K562 (cell line): ENCODE measurements at regions not wholly inside any gene's neighbourhood (a gene's known extent, or its start where the extent isn't known, plus 50 kb on each side); places are given as distances from the start of the nearest gene placed in this dataset.

Experiments
- ATAC-seq: fragments of 200-7000 bp; cut with Tn5 transposase; 3 replicates; pipeline ENCODE4 v1.9.1; 2020; ENCODE audit warnings: moderate library complexity
- BruUV-seq: library from RNA; stranded (reverse); fragments of 400-500 nt; replicated peaks from 2 replicates; lab custom pipeline; 2021; lab: Mats Ljungman, UMichigan
- CTCF ChIA-PET: fragments of 300-600 bp; formaldehyde crosslinking; extraction: SDS; loops from one replicate; lab custom pipeline; 2021; ENCODE audit warnings: low intra/inter-chr PET ratio; lab: Yijun Ruan, JAX
- POLR2A ChIA-PET: fragments of 300-600, 350-650 bp; sonication (Branson Sonifier 250); formaldehyde crosslinking; extraction: SDS; loops from one replicate; lab custom pipeline; 2021; ENCODE audit warnings: antibody characterized with exemption, inconsistent platforms; lab: Yijun Ruan, JAX
- DNase-seq, 4 experiments: peaks; one replicate each; pipeline versions ENCODE4 v3.0.0 to v3.0.0-alpha.2; 2011 to 2018; ENCODE audit warnings: low spot score in 3 of 4, mixed read lengths in 3 of 4; ENCODE audit errors: extremely low read depth in 1 of 4
- FAIRE-seq: peaks from 2 replicates; lab custom pipeline; 2011; peaks lifted over from hg19 to GRCh38; lab: Jason Lieb, UNC
- H2AFZ ChIP-seq: 2 replicates; pipeline ENCODE4 v1.6.0; 2011; ENCODE audit warnings: low read depth, low read length, control low read depth, inconsistent platforms
- H3K27ac ChIP-seq: fragments of 200-600 bp; 3 replicates; pipeline ENCODE4 v1.8.0; 2011; ENCODE audit warnings: low read depth, mild to moderate bottlenecking, control low read depth, inconsistent platforms, low read length, moderate library complexity, mixed read lengths; ENCODE audit errors: extremely low read depth
- H3K27me3 ChIP-seq, 2 experiments: fragments of 300-600 bp in 1 of 2; 2 replicates in 1 of 2; 3 replicates in 1 of 2; pipeline versions ENCODE4 v1.6.0 to v1.8.0; 2011; ENCODE audit warnings: inconsistent platforms in 2 of 2, low read length in 2 of 2, mild to moderate bottlenecking in 1 of 2, mixed read lengths in 1 of 2, moderate library complexity in 1 of 2; ENCODE audit not compliant: control insufficient read depth in 2 of 2, insufficient read depth in 2 of 2
- H3K36me3 ChIP-seq: fragments of 300-600 bp; 3 replicates; pipeline ENCODE4 v1.8.0; 2011; ENCODE audit warnings: mild to moderate bottlenecking, low read length, inconsistent platforms; ENCODE audit not compliant: control insufficient read depth, insufficient read depth
- H3K4me1 ChIP-seq, 2 experiments: fragments of 200-600 bp in 1 of 2; replicated peaks in 1 of 2; 2 replicates in 1 of 2; 3 replicates in 1 of 2; pipeline versions ENCODE4 v1.5.1 to v1.8.0; 2011; ENCODE audit warnings: inconsistent platforms in 2 of 2, low read length in 2 of 2, mild to moderate bottlenecking in 1 of 2, mixed read lengths in 1 of 2, moderate library complexity in 1 of 2; ENCODE audit not compliant: control insufficient read depth in 2 of 2, insufficient read depth in 2 of 2
- H3K4me2 ChIP-seq: 2 replicates; pipeline ENCODE4 v1.6.1; 2011; ENCODE audit warnings: low read length, control low read depth, inconsistent platforms, mixed read lengths; ENCODE audit not compliant: insufficient read depth
- H3K4me3 ChIP-seq: fragments of 200-600 bp; sonication (generic), shearing (Covaris generic); 2 replicates; pipeline ENCODE4 v1.5.1; 2016; ENCODE audit warnings: control low read depth, inconsistent platforms
- H3K79me2 ChIP-seq: fragments of 200-600 bp; 3 replicates; pipeline ENCODE4 v1.8.0; 2011; ENCODE audit warnings: low read length, inconsistent platforms; ENCODE audit not compliant: control insufficient read depth, insufficient read depth
- H3K9ac ChIP-seq, 2 experiments: 2 replicates each; pipeline versions ENCODE4 v1.6.0 to v1.6.1; 2011; ENCODE audit warnings: low read depth in 2 of 2, low read length in 2 of 2, control low read depth in 1 of 2, inconsistent platforms in 1 of 2, mild to moderate bottlenecking in 1 of 2, mixed read lengths in 1 of 2; ENCODE audit not compliant: insufficient read depth in 1 of 2
- H3K9me1 ChIP-seq: one replicate; pipeline ENCODE4 v1.6.0; 2011; ENCODE audit warnings: inconsistent platforms, mild to moderate bottlenecking, low read length, moderate library complexity; ENCODE audit not compliant: control insufficient read depth, insufficient read depth
- H3K9me3 ChIP-seq: replicated peaks from 2 replicates; pipeline ENCODE4 v1.5.1; 2011; ENCODE audit warnings: low read depth, low read length, inconsistent platforms; ENCODE audit not compliant: control insufficient read depth, insufficient read depth
- H4K20me1 ChIP-seq: replicated peaks from 2 replicates; pipeline ENCODE4 v1.6.1; 2011; ENCODE audit warnings: low read length, inconsistent platforms, mixed read lengths; ENCODE audit not compliant: control insufficient read depth, insufficient read depth
- BCL6 ChIP-seq: fragments of 250-450 bp; sonication (Bioruptor Pico); IDR thresholded peaks from 2 replicates; pipeline ENCODE4 v1.4.0; 2020
- CEBPB ChIP-seq: fragments of 450-650 bp; IDR thresholded peaks from 2 replicates; pipeline ENCODE4 v1.6.1; 2016; ENCODE audit warnings: missing genetic modification characterization, missing compliant biosample characterization
- HLTF ChIP-seq: fragments of 450-650 bp; IDR thresholded peaks from 2 replicates; pipeline ENCODE4 v1.6.1; 2016
- L3MBTL2 ChIP-seq: fragments of 450-650 bp; IDR thresholded peaks from 2 replicates; pipeline ENCODE4 v1.6.1; 2016; ENCODE audit warnings: mild to moderate bottlenecking, moderate library complexity
- RBM22 ChIP-seq: fragments of 200-400 bp; formaldehyde crosslinking; IDR thresholded peaks from 2 replicates; pipeline ENCODE4 v1.6.1; 2018; ENCODE audit warnings: low read length, low read depth; ENCODE audit not compliant: poor library complexity, severe bottlenecking
- SAP30 ChIP-seq: fragments of 200-600 bp; sonication (generic); IDR thresholded peaks from 2 replicates; pipeline ENCODE4 v1.6.1; 2012; ENCODE audit warnings: borderline replicate concordance, low read depth, mild to moderate bottlenecking, moderate library complexity, low read length, control low read depth, inconsistent platforms; ENCODE audit not compliant: insufficient read depth, poor library complexity, severe bottlenecking
- SMARCA5 ChIP-seq: fragments of 450-650 bp; IDR thresholded peaks from 2 replicates; pipeline ENCODE4 v1.6.1; 2016
- SOX6 ChIP-seq: fragments of 450-650 bp; IDR thresholded peaks from 2 replicates; pipeline ENCODE4 v1.6.1; 2014; ENCODE audit warnings: mild to moderate bottlenecking
- TAL1 ChIP-seq: fragments of 450-650 bp; IDR thresholded peaks from 2 replicates; pipeline ENCODE4 v1.6.1; 2016; ENCODE audit warnings: mild to moderate bottlenecking
- ZNF121 ChIP-seq: sonication (generic); formaldehyde crosslinking; conservative IDR thresholded peaks from 2 replicates; pipeline ENCODE4 v1.8.0; 2022; ENCODE audit warnings: missing genetic modification reagents
- ZNF217 ChIP-seq: sonication (generic); formaldehyde crosslinking; IDR thresholded peaks from 2 replicates; pipeline ENCODE4 v1.8.0; 2022; ENCODE audit warnings: mild to moderate bottlenecking, missing genetic modification reagents
- ZNF280A ChIP-seq: fragments of 450-650 bp; IDR thresholded peaks from 2 replicates; pipeline ENCODE4 v1.6.1; 2018; ENCODE audit warnings: mild to moderate bottlenecking, low read depth; ENCODE audit not compliant: partially characterized antibody
- ZNF507 ChIP-seq: conservative IDR thresholded peaks from 2 replicates; pipeline ENCODE4 v1.6.1; 2017; ENCODE audit warnings: missing genetic modification characterization, missing compliant biosample characterization
- ZNF518B ChIP-seq: fragments of 250-450 bp; sonication (Bioruptor Pico); IDR thresholded peaks from 2 replicates; pipeline ENCODE4 v1.5.0; 2021; ENCODE audit warnings: mild to moderate bottlenecking, moderate library complexity
- ZNF655 ChIP-seq: fragments of 250-450 bp; sonication (Bioruptor Pico); IDR thresholded peaks from 2 replicates; pipeline ENCODE4 v1.5.0; 2021
- WGBS: fragments of 100-300 bp; shearing (Covaris generic); methylation state at CpG from one replicate; pipeline ENCODE4 v1.1.6; 2016; ENCODE audit warnings: low coverage, mixed read lengths; ENCODE audit not compliant: insufficient coverage; ENCODE audit errors: missing lambda C conversion rate; 5-methylcytosine and 5-hydroxymethylcytosine counted together
- in situ Hi-C: fragments of 300-500 bp; cut with MboI; formaldehyde crosslinking; loops from 4 replicates; pipeline ENCODE4 v1.15.0; 2018; ENCODE audit warnings: inconsistent platforms, mixed read lengths
- intact Hi-C: fragments of 100-400 bp; cut with micrococcal nuclease; formaldehyde crosslinking; loops from 2 replicates; pipeline ENCODE4 v1.14.2; 2022
- TF ChIP-seq, protein P1 (sequence below): fragments of 450-650 bp; IDR thresholded peaks from 2 replicates; pipeline ENCODE4 v1.6.1; 2017; ENCODE audit warnings: mild to moderate bottlenecking, moderate library complexity

- no peak for TF ChIP-seq CEBPB (tag)
- TF ChIP-seq, protein P1, sequence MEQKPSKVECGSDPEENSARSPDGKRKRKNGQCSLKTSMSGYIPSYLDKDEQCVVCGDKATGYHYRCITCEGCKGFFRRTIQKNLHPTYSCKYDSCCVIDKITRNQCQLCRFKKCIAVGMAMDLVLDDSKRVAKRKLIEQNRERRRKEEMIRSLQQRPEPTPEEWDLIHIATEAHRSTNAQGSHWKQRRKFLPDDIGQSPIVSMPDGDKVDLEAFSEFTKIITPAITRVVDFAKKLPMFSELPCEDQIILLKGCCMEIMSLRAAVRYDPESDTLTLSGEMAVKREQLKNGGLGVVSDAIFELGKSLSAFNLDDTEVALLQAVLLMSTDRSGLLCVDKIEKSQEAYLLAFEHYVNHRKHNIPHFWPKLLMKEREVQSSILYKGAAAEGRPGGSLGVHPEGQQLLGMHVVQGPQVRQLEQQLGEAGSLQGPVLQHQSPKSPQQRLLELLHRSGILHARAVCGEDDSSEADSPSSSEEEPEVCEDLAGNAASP: no peak
- TF ChIP-seq SMARCA5: no peak
- no peak for TF ChIP-seq ZNF518B (CRISPR knock-in tag)
- TF ChIP-seq SAP30: no peak
- TF ChIP-seq HLTF: no peak
- TF ChIP-seq ZNF280A: no peak
- TF ChIP-seq BCL6 (CRISPR knock-in tag): no peak
- TF ChIP-seq ZNF121 (CRISPR knock-in tag): no peak
- TF ChIP-seq ZNF507 (tag): no peak
- no peak for TF ChIP-seq ZNF217 (CRISPR knock-in tag)
- no peak for TF ChIP-seq TAL1
- TF ChIP-seq ZNF655: no peak
- no peak for TF ChIP-seq RBM22
- no peak for TF ChIP-seq SOX6
- TF ChIP-seq L3MBTL2: no peak
- Histone ChIP-seq H3K9me3 (no peaks in the 10 kb centered on the region; the same call in 1 of the 2 replicates), H3K79me2 (no peaks in the 10 kb centered on the region), H3K27ac (no peak overlapping the region), H3K4me3 (no peak overlapping the region), H3K4me1 (no peaks in the 10 kb centered on the region), H3K9ac (no peak overlapping the region), H3K36me3 (no peaks in the 10 kb centered on the region), H4K20me1 (no peaks in the 10 kb centered on the region), H3K27me3 (no peaks in the 10 kb centered on the region), H3K9me1 (no peaks in the 10 kb centered on the region), H3K4me2 (no peak overlapping the region), H2AFZ (no peak overlapping the region)
- 0% methylated on average over 3 of the region's 3 CpGs for WGBS
- no peak for ATAC-seq
- no TSS peak for BruUV-seq
- DNase-seq: no peak
- in situ Hi-C loops: no loop called here
- POLR2A ChIA-PET: no interaction called here
- CTCF ChIA-PET: no interaction called here
- intact Hi-C loops: no loop called here
- FAIRE-seq: no peak
These were observed 330.3 kb upstream of the SNX7 start for GRCh38 chr1:98331243-98331642.
